ENCODE measurements at regions not wholly inside any gene's neighbourhood (a gene's known extent, or its start where the extent isn't known, plus 50 kb on each side); places are given as distances from the start of the nearest gene placed in this dataset.
"Not testable (repeated sequence)": the region's sequence is repeated elsewhere in the genome, so short reads cannot be mapped to it uniquely, and the experiment has no call there.

- H3K27me3 ChIP-seq (ENCODE audit: control insufficient read depth, insufficient read depth, low read length) = no peaks in the 10 kb centered on the region
- H3K27ac ChIP-seq (ENCODE audit: low read depth, low read length) = no peak overlapping the region
- peaks cover 46% of the 10 kb centered on the region; the same call in 1 of the 2 replicates for H3K9me3 ChIP-seq (ENCODE audit: control insufficient read depth, insufficient read depth, low read depth, low read length)
- no peaks in the 10 kb centered on the region for H3K36me3 ChIP-seq (ENCODE audit: control insufficient read depth, insufficient read depth, low read length)
- no peak overlapping the region for H3K9ac ChIP-seq (ENCODE audit: low read length)
- no peak overlapping the region for H3K4me3 ChIP-seq (ENCODE audit: low read depth, low read length)
- no peaks in the 10 kb centered on the region for H3K4me1 ChIP-seq (ENCODE audit: control insufficient read depth, insufficient read depth, low read length)
Measured at GRCh38 chr13:19362946-19363510, 181.4 kb upstream of the TUBA3C start.

GRCh38 chr13:19359697-19360096, 178.1 kb upstream of the TUBA3C start:
- H3K36me3 ChIP-seq (ENCODE audit: control insufficient read depth, insufficient read depth, low read length); H3K4me3 ChIP-seq (ENCODE audit: low read depth, low read length); H3K27ac ChIP-seq (ENCODE audit: low read depth, low read length); H3K9ac ChIP-seq (ENCODE audit: low read length); H3K27me3 ChIP-seq (ENCODE audit: control insufficient read depth, insufficient read depth, low read length); H3K4me1 ChIP-seq (ENCODE audit: control insufficient read depth, insufficient read depth, low read length): not testable (repeated sequence)
- peaks cover 35% of the 10 kb centered on the region; the same call in 1 of the 2 replicates for H3K9me3 ChIP-seq (ENCODE audit: control insufficient read depth, insufficient read depth, low read depth, low read length)

- H3K9ac ChIP-seq (ENCODE audit: low read length) = no peak overlapping the region
- H3K4me3 ChIP-seq (ENCODE audit: low read depth, low read length) = no peak overlapping the region
- H3K9me3 ChIP-seq (ENCODE audit: control insufficient read depth, insufficient read depth, low read depth, low read length) = peaks cover 25% of the 10 kb centered on the region; the same call in 1 of the 2 replicates
- no peaks in the 10 kb centered on the region for H3K36me3 ChIP-seq (ENCODE audit: control insufficient read depth, insufficient read depth, low read length)
- no peaks in the 10 kb centered on the region for H3K4me1 ChIP-seq (ENCODE audit: control insufficient read depth, insufficient read depth, low read length)
- H3K27ac ChIP-seq (ENCODE audit: low read depth, low read length) = no peak overlapping the region
- no peaks in the 10 kb centered on the region; the same call in 1 of the 2 replicates for H3K27me3 ChIP-seq (ENCODE audit: control insufficient read depth, insufficient read depth, low read length)
Measured at GRCh38 chr13:19345916-19346422, 164.3 kb upstream of the TUBA3C start.

GRCh38 chr13:19345158-19345557, 163.5 kb upstream of the TUBA3C start:
- Histone ChIP-seq H3K27me3 (ENCODE audit: control insufficient read depth, insufficient read depth, low read length) (no peaks in the 10 kb centered on the region; the same call in 1 of the 2 replicates), H3K9ac (ENCODE audit: low read length) (no peak overlapping the region), H3K9me3 (ENCODE audit: control insufficient read depth, insufficient read depth, low read depth, low read length) (peaks cover 25% of the 10 kb centered on the region; the same call in 1 of the 2 replicates), H3K36me3 (ENCODE audit: control insufficient read depth, insufficient read depth, low read length) (no peaks in the 10 kb centered on the region), H3K4me1 (ENCODE audit: control insufficient read depth, insufficient read depth, low read length) (no peaks in the 10 kb centered on the region), H3K27ac (ENCODE audit: low read depth, low read length) (no peak overlapping the region), H3K4me3 (ENCODE audit: low read depth, low read length) (no peak overlapping the region)

GRCh38 chr13:19344585-19345120, 163.0 kb upstream of the TUBA3C start:
- not testable (repeated sequence) for H3K27ac ChIP-seq (ENCODE audit: low read depth, low read length); H3K4me1 ChIP-seq (ENCODE audit: control insufficient read depth, insufficient read depth, low read length); H3K4me3 ChIP-seq (ENCODE audit: low read depth, low read length); H3K36me3 ChIP-seq (ENCODE audit: control insufficient read depth, insufficient read depth, low read length); H3K27me3 ChIP-seq (ENCODE audit: control insufficient read depth, insufficient read depth, low read length); H3K9ac ChIP-seq (ENCODE audit: low read length)
- H3K9me3 ChIP-seq (ENCODE audit: control insufficient read depth, insufficient read depth, low read depth, low read length) = peaks cover 24% of the 10 kb centered on the region; the same call in 1 of the 2 replicates

GRCh38 chr13:19332378-19332777, 150.8 kb upstream of the TUBA3C start:
- Histone ChIP-seq H3K36me3 (ENCODE audit: control insufficient read depth, insufficient read depth, low read length) (no peaks in the 10 kb centered on the region), H3K9me3 (ENCODE audit: control insufficient read depth, insufficient read depth, low read depth, low read length) (peaks cover 19% of the 10 kb centered on the region; the same call in 1 of the 2 replicates), H3K4me1 (ENCODE audit: control insufficient read depth, insufficient read depth, low read length) (no peaks in the 10 kb centered on the region), H3K4me3 (ENCODE audit: low read depth, low read length) (no peak overlapping the region), H3K27ac (ENCODE audit: low read depth, low read length) (no peak overlapping the region), H3K27me3 (ENCODE audit: control insufficient read depth, insufficient read depth, low read length) (peaks cover 13% of the 10 kb centered on the region; the same call in 1 of the 2 replicates), H3K9ac (ENCODE audit: low read length) (no peak overlapping the region)

GRCh38 chr13:19329365-19329764, 147.7 kb upstream of the TUBA3C start:
- no peak overlapping the region for H3K9ac ChIP-seq (ENCODE audit: low read length)
- peaks cover under 1% of the 10 kb centered on the region; the same call in 1 of the 2 replicates for H3K27me3 ChIP-seq (ENCODE audit: control insufficient read depth, insufficient read depth, low read length)
- H3K9me3 ChIP-seq (ENCODE audit: control insufficient read depth, insufficient read depth, low read depth, low read length) = peaks cover 18% of the 10 kb centered on the region; the same call in 1 of the 2 replicates
- H3K4me1 ChIP-seq (ENCODE audit: control insufficient read depth, insufficient read depth, low read length) = no peaks in the 10 kb centered on the region
- no peaks in the 10 kb centered on the region for H3K36me3 ChIP-seq (ENCODE audit: control insufficient read depth, insufficient read depth, low read length)
- H3K4me3 ChIP-seq (ENCODE audit: low read depth, low read length) = no peak overlapping the region
- H3K27ac ChIP-seq (ENCODE audit: low read depth, low read length) = no peak overlapping the region

- Histone ChIP-seq H3K4me3 (ENCODE audit: low read depth, low read length) (no peak overlapping the region), H3K27me3 (ENCODE audit: control insufficient read depth, insufficient read depth, low read length) (no peaks in the 10 kb centered on the region), H3K27ac (ENCODE audit: low read depth, low read length) (no peak overlapping the region), H3K4me1 (ENCODE audit: control insufficient read depth, insufficient read depth, low read length) (no peaks in the 10 kb centered on the region), H3K9ac (ENCODE audit: low read length) (no peak overlapping the region), H3K9me3 (ENCODE audit: control insufficient read depth, insufficient read depth, low read depth, low read length) (peaks cover 50% of the 10 kb centered on the region), H3K36me3 (ENCODE audit: control insufficient read depth, insufficient read depth, low read length) (no peaks in the 10 kb centered on the region)
Measured at GRCh38 chr13:19324325-19324724, 142.7 kb upstream of the TUBA3C start.

GRCh38 chr13:19321222-19321621, 139.6 kb upstream of the TUBA3C start:
- H3K4me3 ChIP-seq (ENCODE audit: low read depth, low read length) = no peak overlapping the region
- H3K9me3 ChIP-seq (ENCODE audit: control insufficient read depth, insufficient read depth, low read depth, low read length) = peaks cover 59% of the 10 kb centered on the region
- no peaks in the 10 kb centered on the region for H3K4me1 ChIP-seq (ENCODE audit: control insufficient read depth, insufficient read depth, low read length)
- H3K36me3 ChIP-seq (ENCODE audit: control insufficient read depth, insufficient read depth, low read length) = no peaks in the 10 kb centered on the region
- no peaks in the 10 kb centered on the region for H3K27me3 ChIP-seq (ENCODE audit: control insufficient read depth, insufficient read depth, low read length)
- no peak overlapping the region for H3K9ac ChIP-seq (ENCODE audit: low read length)
- H3K27ac ChIP-seq (ENCODE audit: low read depth, low read length) = no peak overlapping the region

- peaks cover 55% of the 10 kb centered on the region; the same call in 1 of the 2 replicates for H3K9me3 ChIP-seq (ENCODE audit: control insufficient read depth, insufficient read depth, low read depth, low read length)
Measured at GRCh38 chr13:19305434-19305833, 123.8 kb upstream of the TUBA3C start.

GRCh38 chr13:19289180-19289579, 107.6 kb upstream of the TUBA3C start:
- H3K27ac ChIP-seq (ENCODE audit: low read depth, low read length) = no peak overlapping the region

More at GRCh38 chr13:19305434-19305833, 123.8 kb upstream of the TUBA3C start:
- no peaks in the 10 kb centered on the region for H3K4me1 ChIP-seq (ENCODE audit: control insufficient read depth, insufficient read depth, low read length)
- H3K27ac ChIP-seq (ENCODE audit: low read depth, low read length) = no peak overlapping the region
- no peak overlapping the region for H3K4me3 ChIP-seq (ENCODE audit: low read depth, low read length)
- no peak overlapping the region for H3K9ac ChIP-seq (ENCODE audit: low read length)
- H3K36me3 ChIP-seq (ENCODE audit: control insufficient read depth, insufficient read depth, low read length) = no peaks in the 10 kb centered on the region
- no peaks in the 10 kb centered on the region; the same call in 1 of the 2 replicates for H3K27me3 ChIP-seq (ENCODE audit: control insufficient read depth, insufficient read depth, low read length)

More at GRCh38 chr13:19289180-19289579, 107.6 kb upstream of the TUBA3C start:
- no peaks in the 10 kb centered on the region; the same call in 1 of the 2 replicates for H3K27me3 ChIP-seq (ENCODE audit: control insufficient read depth, insufficient read depth, low read length)
- peaks cover 50% of the 10 kb centered on the region; the same call in 1 of the 2 replicates for H3K9me3 ChIP-seq (ENCODE audit: control insufficient read depth, insufficient read depth, low read depth, low read length)
- no peak overlapping the region for H3K9ac ChIP-seq (ENCODE audit: low read length)
- H3K4me3 ChIP-seq (ENCODE audit: low read depth, low read length) = no peak overlapping the region
- H3K4me1 ChIP-seq (ENCODE audit: control insufficient read depth, insufficient read depth, low read length) = no peaks in the 10 kb centered on the region
- H3K36me3 ChIP-seq (ENCODE audit: control insufficient read depth, insufficient read depth, low read length) = no peaks in the 10 kb centered on the region
